ENCODE measurements at regions not wholly inside any gene's neighbourhood (a gene's known extent, or its start where the extent isn't known, plus 50 kb on each side); places are given as distances from the start of the nearest gene placed in this dataset.
"Not testable (repeated sequence)": the region's sequence is repeated elsewhere in the genome, so short reads cannot be mapped to it uniquely, and the experiment has no call there.

- not testable (repeated sequence) for DNase-seq
These were observed 106.9 kb downstream of the APTX start for GRCh38 chr9:32894485-32894884.

- DNase-seq = peak; percentile 82 to 94 (median 91)
These were observed 102.2 kb downstream of the APTX start for GRCh38 chr9:32899181-32899580.

- DNase-seq = peak in 2 of 3 donors; percentile 4 to 9
These were observed 101.7 kb downstream of the APTX start for GRCh38 chr9:32899761-32900160.

GRCh38 chr9:32906213-32906612 lies 95.2 kb downstream of the APTX start:
- DNase-seq = peak; percentile 36 to 68 (median 65)

- no peak for DNase-seq
These were observed 85.6 kb downstream of the APTX start for GRCh38 chr9:32915802-32916201.

GRCh38 chr9:32918628-32919027 lies 82.8 kb downstream of the APTX start:
- no peak for DNase-seq

Data from suppressor macrophage treated with lipopolysaccharide for 1 hour (primary cell).